GM21717 (cell line): ENCODE measurements at regions not wholly inside any gene's neighbourhood (a gene's known extent, or its start where the extent isn't known, plus 50 kb on each side); places are given as distances from the start of the nearest gene placed in this dataset.
"Not testable (repeated sequence)": the region's sequence is repeated elsewhere in the genome, so short reads cannot be mapped to it uniquely, and the experiment has no call there.

ENCODE experiments used
- ATAC-seq: cut with Tn5 transposase; IDR thresholded peaks from one replicate; pipeline ENCODE4 v1.9.1; 2021; ENCODE audit warnings: mild to moderate bottlenecking, moderate library complexity; ENCODE audit not compliant: unreplicated experiment

GRCh38 chr10:109418795-109419194, 504.5 kb downstream of the XPNPEP1 start:
- no peak for ATAC-seq

GRCh38 chr10:109417803-109418202, 505.5 kb downstream of the XPNPEP1 start:
- ATAC-seq = no peak

- no peak for ATAC-seq
Measured at GRCh38 chr10:109412353-109412752, 511.0 kb downstream of the XPNPEP1 start.

GRCh38 chr10:109411917-109412316, 511.4 kb downstream of the XPNPEP1 start:
- ATAC-seq = no peak

- no peak for ATAC-seq
Measured at GRCh38 chr10:109405338-109405737, 518.0 kb downstream of the XPNPEP1 start.

- ATAC-seq = no peak
Measured at GRCh38 chr10:109403551-109403950, 519.8 kb downstream of the XPNPEP1 start.

GRCh38 chr10:109393425-109393824, 529.9 kb downstream of the XPNPEP1 start:
- no peak for ATAC-seq

- no peak for ATAC-seq
Measured at GRCh38 chr10:109386921-109387320, 536.4 kb downstream of the XPNPEP1 start.

GRCh38 chr10:109386101-109386500, 537.2 kb downstream of the XPNPEP1 start:
- no peak for ATAC-seq

- ATAC-seq = no peak
Measured at GRCh38 chr10:109379186-109379585, 544.1 kb downstream of the XPNPEP1 start.

- ATAC-seq = no peak
Measured at GRCh38 chr10:109374215-109374614, 549.1 kb downstream of the XPNPEP1 start.

- ATAC-seq = no peak
Measured at GRCh38 chr10:109359316-109359715, 564.0 kb downstream of the XPNPEP1 start.

- no peak for ATAC-seq
Measured at GRCh38 chr10:109358325-109358724, 565.0 kb downstream of the XPNPEP1 start.

- no peak for ATAC-seq
Measured at GRCh38 chr10:109348324-109348723, 575.0 kb downstream of the XPNPEP1 start.

GRCh38 chr10:109343293-109343692, 580.0 kb downstream of the XPNPEP1 start:
- ATAC-seq = no peak

GRCh38 chr10:109341986-109342385, 581.3 kb downstream of the XPNPEP1 start:
- ATAC-seq = no peak

GRCh38 chr10:109328001-109328400, 595.3 kb downstream of the XPNPEP1 start:
- no peak for ATAC-seq

GRCh38 chr10:109327266-109327665, 596.0 kb downstream of the XPNPEP1 start:
- no peak for ATAC-seq

GRCh38 chr10:109324721-109325120, 598.6 kb downstream of the XPNPEP1 start:
- no peak for ATAC-seq

- no peak for ATAC-seq
Measured at GRCh38 chr10:109317746-109318366, 605.5 kb downstream of the XPNPEP1 start.

- not testable (repeated sequence) for ATAC-seq
Measured at GRCh38 chr10:109314016-109314415, 609.3 kb downstream of the XPNPEP1 start.

GRCh38 chr10:109312555-109312954, 610.8 kb downstream of the XPNPEP1 start:
- ATAC-seq = not testable (repeated sequence)

- no peak for ATAC-seq
Measured at GRCh38 chr10:109308971-109309370, 614.3 kb downstream of the XPNPEP1 start.
